Ectodermal cell (in vitro differentiated cells): ENCODE measurements at regions not wholly inside any gene's neighbourhood (a gene's known extent, or its start where the extent isn't known, plus 50 kb on each side); places are given as distances from the start of the nearest gene placed in this dataset.

ENCODE experiments used
- H3K27ac ChIP-seq: 2 replicates; pipeline ENCODE4 v1.7.0; 2013; ENCODE audit warnings: mild to moderate bottlenecking, low read depth, low read length; ENCODE audit not compliant: insufficient read depth, poor library complexity, severe bottlenecking
- H3K27me3 ChIP-seq: 2 replicates; pipeline ENCODE4 v1.7.0; 2013; ENCODE audit warnings: mild to moderate bottlenecking, low read length; ENCODE audit not compliant: insufficient read depth, control insufficient read depth, poor library complexity, severe bottlenecking
- H3K36me3 ChIP-seq: one replicate; pipeline ENCODE4 v1.7.0; 2013; ENCODE audit warnings: low read length; ENCODE audit not compliant: control insufficient read depth, insufficient read depth
- H3K4me1 ChIP-seq: one replicate; pipeline ENCODE4 v1.7.0; 2013; ENCODE audit warnings: low read length; ENCODE audit not compliant: control insufficient read depth, insufficient read depth
- H3K4me3 ChIP-seq: 2 replicates; pipeline ENCODE4 v1.7.0; 2013; ENCODE audit warnings: low read depth, low read length, control low read depth; ENCODE audit not compliant: insufficient read depth
- H3K9me3 ChIP-seq: 2 replicates; pipeline ENCODE4 v1.7.0; 2013; ENCODE audit warnings: mild to moderate bottlenecking, low read length, moderate library complexity; ENCODE audit not compliant: control insufficient read depth
- WGBS, 2 experiments: methylation state at CpG; one replicate each; pipeline ENCODE4 v1.1.7; 2013; ENCODE audit warnings: missing lambda C conversion rate in 2 of 2; 5-methylcytosine and 5-hydroxymethylcytosine counted together

- H3K36me3 ChIP-seq: no peaks in the 10 kb centered on the region
- WGBS, 2 experiments: 94 to 95% methylated on average over 2 of the region's 2 CpGs
- no peaks in the 10 kb centered on the region for H3K9me3 ChIP-seq
- H3K4me1 ChIP-seq: no peaks in the 10 kb centered on the region
- H3K4me3 ChIP-seq: no peak overlapping the region
- H3K27me3 ChIP-seq: no peaks in the 10 kb centered on the region
- H3K27ac ChIP-seq: no peak overlapping the region
Measured at GRCh38 chrX:124275182-124275894, 57.1 kb upstream of the TEX13D start.

- no peak overlapping the region for H3K4me3 ChIP-seq
- no peaks in the 10 kb centered on the region for H3K9me3 ChIP-seq
- no peak overlapping the region for H3K27ac ChIP-seq
- no peaks in the 10 kb centered on the region for H3K27me3 ChIP-seq
- WGBS, 2 experiments: 92 to 96% methylated on average over 8 of the region's 8 CpGs
- H3K4me1 ChIP-seq: no peaks in the 10 kb centered on the region
- H3K36me3 ChIP-seq: no peaks in the 10 kb centered on the region
Measured at GRCh38 chrX:124280294-124280902, 52.1 kb upstream of the TEX13D start.

- no peak overlapping the region for H3K27ac ChIP-seq
- no peaks in the 10 kb centered on the region for H3K4me1 ChIP-seq
- H3K36me3 ChIP-seq: no peaks in the 10 kb centered on the region
- H3K27me3 ChIP-seq: no peaks in the 10 kb centered on the region
- 92 to 94% methylated on average over 2 of the region's 2 CpGs for WGBS, 2 experiments
- H3K4me3 ChIP-seq: no peak overlapping the region
- H3K9me3 ChIP-seq: no peaks in the 10 kb centered on the region
Measured at GRCh38 chrX:124282580-124282979, 49.9 kb upstream of the TEX13D start.
